ENCODE measurements at regions not wholly inside any gene's neighbourhood (a gene's known extent, or its start where the extent isn't known, plus 50 kb on each side); places are given as distances from the start of the nearest gene placed in this dataset.
"Not testable (repeated sequence)": the region's sequence is repeated elsewhere in the genome, so short reads cannot be mapped to it uniquely, and the experiment has no call there.

GRCh38 chr11:92168936-92169335 is 55.7 kb upstream of the FAT3 start:
- H3K27me3 Mint-ChIP-seq: no peaks in the 10 kb centered on the region
- POLR2A ChIA-PET: no interaction called here

GRCh38 chr11:92167571-92167970 is 57.0 kb upstream of the FAT3 start:
- H3K9me3 Mint-ChIP-seq: no peaks in the 10 kb centered on the region
- DNase-seq: no peak
- no peaks in the 10 kb centered on the region for H3K36me3 Mint-ChIP-seq
- no peak overlapping the region for H3K27ac Mint-ChIP-seq
- POLR2A ChIA-PET: no interaction called here
- H3K27me3 Mint-ChIP-seq: no peaks in the 10 kb centered on the region
- no peak for ATAC-seq (ENCODE audit: low read depth)
- no peak overlapping the region for H3K4me3 Mint-ChIP-seq
- H3K4me1 Mint-ChIP-seq: no peaks in the 10 kb centered on the region

More at GRCh38 chr11:92168936-92169335, 55.7 kb upstream of the FAT3 start:
- ATAC-seq (ENCODE audit: low read depth) (no peak), DNase-seq (no peak)
- Mint-ChIP-seq H3K9me3 (no peaks in the 10 kb centered on the region), H3K36me3 (no peaks in the 10 kb centered on the region), H3K27ac (no peak overlapping the region), H3K4me1 (no peaks in the 10 kb centered on the region), H3K4me3 (no peak overlapping the region)

GRCh38 chr11:92166335-92166734 is 58.3 kb upstream of the FAT3 start:
- Mint-ChIP-seq H3K9me3 (no peaks in the 10 kb centered on the region), H3K4me1 (no peaks in the 10 kb centered on the region), H3K4me3 (no peak overlapping the region), H3K27me3 (no peaks in the 10 kb centered on the region), H3K27ac (no peak overlapping the region), H3K36me3 (no peaks in the 10 kb centered on the region)
- no peak for ATAC-seq (ENCODE audit: low read depth)
- POLR2A ChIA-PET: no interaction called here
- no peak for DNase-seq

GRCh38 chr11:92163879-92164278 is 60.7 kb upstream of the FAT3 start:
- H3K4me3 Mint-ChIP-seq: no peak overlapping the region
- POLR2A ChIA-PET: no interaction called here

GRCh38 chr11:92162776-92163175 is 61.8 kb upstream of the FAT3 start:
- Mint-ChIP-seq H3K4me1 (no peaks in the 10 kb centered on the region), H3K9me3 (no peaks in the 10 kb centered on the region), H3K27me3 (no peaks in the 10 kb centered on the region), H3K36me3 (no peaks in the 10 kb centered on the region), H3K4me3 (no peak overlapping the region), H3K27ac (no peak overlapping the region)
- DNase-seq: no peak
- POLR2A ChIA-PET: no interaction called here
- no peak for ATAC-seq (ENCODE audit: low read depth)

More at GRCh38 chr11:92163879-92164278, 60.7 kb upstream of the FAT3 start:
- DNase-seq (no peak), ATAC-seq (ENCODE audit: low read depth) (no peak)
- Mint-ChIP-seq H3K4me1 (no peaks in the 10 kb centered on the region), H3K36me3 (no peaks in the 10 kb centered on the region), H3K27ac (no peak overlapping the region), H3K27me3 (no peaks in the 10 kb centered on the region), H3K9me3 (no peaks in the 10 kb centered on the region)

GRCh38 chr11:92159931-92160330 is 64.7 kb upstream of the FAT3 start:
- Mint-ChIP-seq H3K27me3 (no peaks in the 10 kb centered on the region), H3K36me3 (no peaks in the 10 kb centered on the region), H3K4me3 (no peak overlapping the region), H3K9me3 (peaks cover 2% of the 10 kb centered on the region), H3K4me1 (no peaks in the 10 kb centered on the region), H3K27ac (no peak overlapping the region)
- ATAC-seq (ENCODE audit: low read depth) (no peak), DNase-seq (no peak)
- POLR2A ChIA-PET: no interaction called here

GRCh38 chr11:92157390-92157789 is 67.2 kb upstream of the FAT3 start:
- POLR2A ChIA-PET; DNase-seq; H3K27ac Mint-ChIP-seq; H3K27me3 Mint-ChIP-seq; H3K36me3 Mint-ChIP-seq; H3K9me3 Mint-ChIP-seq; H3K4me3 Mint-ChIP-seq; H3K4me1 Mint-ChIP-seq; ATAC-seq (ENCODE audit: low read depth): not testable (repeated sequence)

GRCh38 chr11:92154611-92155010 is 70.0 kb upstream of the FAT3 start:
- no peaks in the 10 kb centered on the region for H3K36me3 Mint-ChIP-seq
- H3K27ac Mint-ChIP-seq: no peak overlapping the region
- peaks cover 2% of the 10 kb centered on the region for H3K9me3 Mint-ChIP-seq
- ATAC-seq (ENCODE audit: low read depth): no peak
- no peak overlapping the region for H3K4me3 Mint-ChIP-seq
- no peaks in the 10 kb centered on the region for H3K27me3 Mint-ChIP-seq
- H3K4me1 Mint-ChIP-seq: no peaks in the 10 kb centered on the region
- DNase-seq: no peak
- POLR2A ChIA-PET: no interaction called here

- Mint-ChIP-seq H3K9me3 (peaks cover 2% of the 10 kb centered on the region), H3K27ac (no peak overlapping the region), H3K36me3 (no peaks in the 10 kb centered on the region), H3K27me3 (no peaks in the 10 kb centered on the region), H3K4me3 (no peak overlapping the region), H3K4me1 (no peaks in the 10 kb centered on the region)
- ATAC-seq (ENCODE audit: low read depth) (no peak), DNase-seq (no peak)
- POLR2A ChIA-PET: no interaction called here
Observed at GRCh38 chr11:92154110-92154509, 70.5 kb upstream of the FAT3 start.

- no peak overlapping the region for H3K4me3 Mint-ChIP-seq
- POLR2A ChIA-PET: no interaction called here
- ATAC-seq (ENCODE audit: low read depth): no peak
- no peak for DNase-seq
- H3K9me3 Mint-ChIP-seq: peaks cover 2% of the 10 kb centered on the region
- H3K36me3 Mint-ChIP-seq: no peaks in the 10 kb centered on the region
- H3K27ac Mint-ChIP-seq: no peak overlapping the region
- no peaks in the 10 kb centered on the region for H3K27me3 Mint-ChIP-seq
- H3K4me1 Mint-ChIP-seq: no peaks in the 10 kb centered on the region
Observed at GRCh38 chr11:92153542-92153941, 71.1 kb upstream of the FAT3 start.

- no peak overlapping the region for H3K4me3 Mint-ChIP-seq
- peaks cover 2% of the 10 kb centered on the region for H3K9me3 Mint-ChIP-seq
- H3K4me1 Mint-ChIP-seq: no peaks in the 10 kb centered on the region
- no peaks in the 10 kb centered on the region for H3K27me3 Mint-ChIP-seq
- DNase-seq (no peak), ATAC-seq (ENCODE audit: low read depth) (no peak)
- H3K36me3 Mint-ChIP-seq: no peaks in the 10 kb centered on the region
- POLR2A ChIA-PET: no interaction called here
- no peak overlapping the region for H3K27ac Mint-ChIP-seq
Observed at GRCh38 chr11:92152245-92152644, 72.4 kb upstream of the FAT3 start.

- no peak for ATAC-seq (ENCODE audit: low read depth)
Observed at GRCh38 chr11:92149996-92150395, 74.6 kb upstream of the FAT3 start.

GRCh38 chr11:92141725-92142124 is 82.9 kb upstream of the FAT3 start:
- no peak overlapping the region for H3K27ac Mint-ChIP-seq
- POLR2A ChIA-PET: no interaction called here

More at GRCh38 chr11:92149996-92150395, 74.6 kb upstream of the FAT3 start:
- H3K36me3 Mint-ChIP-seq: no peaks in the 10 kb centered on the region
- no peak overlapping the region for H3K4me3 Mint-ChIP-seq
- H3K27me3 Mint-ChIP-seq: no peaks in the 10 kb centered on the region
- no peak overlapping the region for H3K27ac Mint-ChIP-seq
- no peaks in the 10 kb centered on the region for H3K4me1 Mint-ChIP-seq
- no peaks in the 10 kb centered on the region for H3K9me3 Mint-ChIP-seq
- POLR2A ChIA-PET: no interaction called here
- DNase-seq: no peak

GRCh38 chr11:92141159-92141558 is 83.5 kb upstream of the FAT3 start:
- POLR2A ChIA-PET: no interaction called here
- H3K36me3 Mint-ChIP-seq: no peaks in the 10 kb centered on the region
- no peak overlapping the region for H3K27ac Mint-ChIP-seq
- ATAC-seq (ENCODE audit: low read depth) (no peak), DNase-seq (no peak)
- H3K27me3 Mint-ChIP-seq: no peaks in the 10 kb centered on the region
- no peaks in the 10 kb centered on the region for H3K9me3 Mint-ChIP-seq
- no peak overlapping the region for H3K4me3 Mint-ChIP-seq
- H3K4me1 Mint-ChIP-seq: no peaks in the 10 kb centered on the region

More at GRCh38 chr11:92141725-92142124, 82.9 kb upstream of the FAT3 start:
- H3K36me3 Mint-ChIP-seq: no peaks in the 10 kb centered on the region
- H3K4me3 Mint-ChIP-seq: no peak overlapping the region
- no peaks in the 10 kb centered on the region for H3K9me3 Mint-ChIP-seq
- H3K27me3 Mint-ChIP-seq: no peaks in the 10 kb centered on the region
- ATAC-seq (ENCODE audit: low read depth): no peak
- no peak for DNase-seq
- no peaks in the 10 kb centered on the region for H3K4me1 Mint-ChIP-seq

- no peaks in the 10 kb centered on the region for H3K27me3 Mint-ChIP-seq
- DNase-seq (no peak), ATAC-seq (ENCODE audit: low read depth) (no peak)
- no peaks in the 10 kb centered on the region for H3K4me1 Mint-ChIP-seq
- POLR2A ChIA-PET: no interaction called here
- no peaks in the 10 kb centered on the region for H3K36me3 Mint-ChIP-seq
- H3K27ac Mint-ChIP-seq: no peak overlapping the region
- H3K4me3 Mint-ChIP-seq: no peak overlapping the region
- no peaks in the 10 kb centered on the region for H3K9me3 Mint-ChIP-seq
Observed at GRCh38 chr11:92140021-92140420, 84.6 kb upstream of the FAT3 start.

Data from activated naive CD8-positive, alpha-beta T cell treated with anti-CD3 and anti-CD28 coated beads, Interleukin-2, amount 10 ng/mL, durations not matched to agents 7 days and 5 days (primary cell).